ENCODE measurements at regions not wholly inside any gene's neighbourhood (a gene's known extent, or its start where the extent isn't known, plus 50 kb on each side); places are given as distances from the start of the nearest gene placed in this dataset.
"Not testable (repeated sequence)": the region's sequence is repeated elsewhere in the genome, so short reads cannot be mapped to it uniquely, and the experiment has no call there.

DNA sequence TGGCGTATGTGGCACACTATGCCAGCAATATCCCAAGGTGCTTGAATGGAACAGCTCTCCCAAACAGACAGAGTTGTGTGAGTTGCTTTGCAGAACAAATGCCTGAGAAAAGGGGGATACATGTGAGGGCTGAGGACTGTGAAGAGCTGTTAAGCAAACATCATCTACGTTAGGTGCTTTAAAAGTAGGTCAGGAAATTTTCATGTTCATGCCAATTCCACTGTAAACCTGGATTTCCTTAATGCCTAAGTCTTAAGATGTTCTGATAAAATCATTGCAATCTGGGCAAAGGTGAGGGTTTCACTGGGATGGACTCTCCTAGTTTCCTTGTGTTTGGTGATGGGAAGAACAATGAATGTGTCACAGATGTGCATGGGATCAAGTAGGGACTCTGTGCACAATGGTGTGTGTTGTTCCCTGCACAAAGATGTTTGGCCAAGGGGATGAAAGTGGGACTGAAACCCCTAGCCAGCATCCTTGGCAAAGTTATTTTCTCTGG, 227.9 kb downstream of the KTN1 start:
- DNase-seq: no peak

- DNase-seq: no peak
These were observed 233.6 kb downstream of the KTN1 start for GRCh38 chr14:55813630-55814029.

- no peak for DNase-seq
These were observed 234.1 kb downstream of the KTN1 start for GRCh38 chr14:55814064-55814463.

DNA sequence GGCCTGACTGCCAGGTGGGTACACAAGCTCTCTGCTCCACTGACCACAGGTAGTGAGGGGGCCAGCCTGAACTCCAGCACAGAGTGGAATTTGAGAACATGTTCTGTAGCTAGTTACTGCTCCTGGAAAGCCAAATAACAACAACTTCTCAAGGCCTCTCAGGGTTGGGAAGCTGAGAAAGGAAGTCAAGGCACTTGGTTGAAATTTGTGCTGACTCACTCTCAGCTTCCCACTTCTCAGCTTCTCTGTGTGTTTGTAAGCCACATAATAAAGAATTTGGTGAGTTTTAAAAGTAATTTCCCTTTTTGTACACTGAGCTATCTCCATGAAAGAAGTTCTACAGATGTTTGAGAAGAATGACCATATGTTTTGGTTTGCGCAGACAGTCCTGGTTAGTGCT, 234.9 kb downstream of the KTN1 start:
- no peak for DNase-seq

- no peak for DNase-seq
These were observed 236.2 kb downstream of the KTN1 start for GRCh38 chr14:55816225-55816624.

- no peak for DNase-seq
These were observed 239.8 kb downstream of the KTN1 start for GRCh38 chr14:55819610-55820304.

GRCh38 chr14:55822906-55823305, 242.9 kb downstream of the KTN1 start:
- no peak for DNase-seq

DNA sequence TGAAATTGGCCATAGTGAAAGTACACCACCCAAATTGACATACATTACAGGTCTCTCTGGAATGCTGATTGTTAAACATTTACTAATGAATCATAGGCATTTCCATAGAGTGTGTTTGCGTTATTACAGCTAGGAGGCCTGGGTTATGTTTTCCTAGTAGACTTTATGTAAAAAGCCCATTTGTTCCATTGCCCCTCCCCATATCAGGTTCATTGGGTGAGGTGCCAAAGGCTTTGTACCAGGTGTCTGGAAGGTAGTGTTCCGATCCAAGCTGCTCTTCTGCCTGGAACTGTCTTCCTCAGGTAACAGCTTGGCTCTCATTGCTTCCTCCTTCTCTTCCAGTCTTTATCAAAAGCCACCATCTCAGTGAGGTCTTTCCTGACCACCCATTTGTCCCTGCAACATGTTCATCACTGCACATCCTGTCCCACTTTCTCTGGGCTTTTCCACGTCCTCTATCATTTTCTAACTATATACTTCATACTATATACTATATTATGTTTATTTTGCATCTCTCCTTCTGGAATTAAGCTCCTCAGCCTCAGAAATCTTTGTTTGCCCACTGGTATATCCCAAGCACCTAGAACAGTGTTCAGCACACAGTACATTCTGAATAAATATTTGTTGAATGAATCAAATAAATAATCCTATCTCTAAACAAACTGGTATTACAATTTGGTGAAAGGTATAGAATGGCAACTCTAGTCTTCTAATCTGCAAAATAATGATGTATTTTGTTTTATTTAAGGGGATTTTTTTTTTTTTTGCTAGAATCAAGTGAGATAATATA, 252.3 kb downstream of the KTN1 start:
- no peak for DNase-seq

DNA sequence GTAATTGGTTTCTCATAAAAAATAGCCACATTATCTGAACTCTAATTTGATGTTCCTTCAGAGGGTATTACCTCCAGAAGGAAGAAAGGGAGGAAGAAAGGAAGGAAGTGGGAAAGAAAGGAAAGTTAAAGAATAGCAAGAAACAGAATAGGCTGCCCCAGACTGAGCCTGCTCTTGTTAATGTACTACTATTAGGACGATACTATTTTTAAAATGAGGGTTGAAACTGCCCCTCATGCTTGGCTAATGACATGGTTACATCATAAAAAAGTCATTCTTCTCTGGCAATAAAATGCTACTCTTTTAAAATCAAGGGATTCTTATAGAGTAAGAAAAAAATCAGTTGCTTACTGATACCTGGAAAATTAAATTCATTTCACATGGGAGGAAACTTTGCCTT, 253.0 kb downstream of the KTN1 start:
- no peak for DNase-seq

GRCh38 chr14:55834390-55834789, 254.4 kb downstream of the KTN1 start:
- no peak for DNase-seq

- DNase-seq: no peak
These were observed 256.0 kb downstream of the KTN1 start for GRCh38 chr14:55835985-55836384.

- DNase-seq: no peak
These were observed 257.5 kb downstream of the KTN1 start for GRCh38 chr14:55837467-55837866.

DNA sequence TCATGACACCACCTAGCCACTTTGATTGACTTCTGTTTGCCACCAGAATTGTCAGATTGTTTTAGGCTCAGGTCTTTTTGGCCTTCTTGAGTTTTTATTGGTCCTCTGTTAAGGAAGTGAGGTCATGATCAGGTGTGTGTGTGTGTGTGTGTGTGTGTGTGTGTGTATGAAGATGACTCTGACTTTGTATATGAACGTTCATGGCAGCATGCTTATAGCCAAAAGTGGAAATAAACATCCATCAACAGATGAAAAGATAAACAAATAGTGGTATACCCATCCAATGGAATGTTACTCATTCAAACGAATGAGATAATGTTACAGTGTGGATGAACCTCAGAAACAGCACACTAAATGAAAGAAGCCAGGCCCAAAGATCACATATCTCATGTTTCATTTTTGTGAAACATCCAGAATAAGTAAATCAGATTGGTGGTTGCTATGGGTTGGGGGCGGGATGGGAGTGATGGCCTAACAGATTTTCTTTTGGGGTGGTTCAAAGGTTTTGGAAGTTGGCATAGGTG, 258.6 kb downstream of the KTN1 start:
- DNase-seq: no peak

DNA sequence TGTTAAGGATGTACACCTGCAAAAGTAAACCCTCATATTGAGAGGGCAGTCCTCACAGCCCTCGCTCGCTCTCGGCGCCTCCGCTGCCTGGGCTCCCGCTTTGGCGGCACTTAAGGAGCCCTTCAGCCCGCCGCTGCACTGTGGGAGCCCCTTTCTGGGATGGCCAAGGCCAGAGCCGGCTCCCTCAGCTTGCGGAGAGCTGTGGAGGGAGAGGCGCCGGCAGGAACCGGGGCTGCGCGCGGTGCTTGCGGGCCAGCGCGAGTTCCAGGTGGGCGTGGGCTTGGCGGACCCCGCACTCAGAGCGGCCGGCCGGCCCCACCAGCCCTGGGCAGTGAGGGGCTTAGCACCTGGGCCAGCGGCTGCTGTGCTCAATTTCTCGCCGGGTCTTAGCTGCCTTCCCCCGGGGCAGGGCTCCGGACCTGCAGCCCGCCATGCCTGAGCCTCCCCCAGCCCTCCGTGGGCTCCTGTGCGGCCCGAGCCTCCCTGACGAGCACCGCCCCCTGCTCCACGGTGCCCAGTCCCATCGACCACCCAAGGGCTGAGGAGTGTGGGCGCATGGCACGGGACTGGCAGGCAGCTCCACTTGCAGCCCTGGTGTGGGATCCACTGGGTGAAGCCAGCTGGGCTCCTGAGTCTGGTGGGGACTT, 259.4 kb downstream of the KTN1 start:
- DNase-seq: not testable (repeated sequence)

GRCh38 chr14:55840821-55841220, 260.8 kb downstream of the KTN1 start:
- no peak for DNase-seq

- DNase-seq: no peak
These were observed 261.6 kb downstream of the KTN1 start for GRCh38 chr14:55841625-55842024.

DNA sequence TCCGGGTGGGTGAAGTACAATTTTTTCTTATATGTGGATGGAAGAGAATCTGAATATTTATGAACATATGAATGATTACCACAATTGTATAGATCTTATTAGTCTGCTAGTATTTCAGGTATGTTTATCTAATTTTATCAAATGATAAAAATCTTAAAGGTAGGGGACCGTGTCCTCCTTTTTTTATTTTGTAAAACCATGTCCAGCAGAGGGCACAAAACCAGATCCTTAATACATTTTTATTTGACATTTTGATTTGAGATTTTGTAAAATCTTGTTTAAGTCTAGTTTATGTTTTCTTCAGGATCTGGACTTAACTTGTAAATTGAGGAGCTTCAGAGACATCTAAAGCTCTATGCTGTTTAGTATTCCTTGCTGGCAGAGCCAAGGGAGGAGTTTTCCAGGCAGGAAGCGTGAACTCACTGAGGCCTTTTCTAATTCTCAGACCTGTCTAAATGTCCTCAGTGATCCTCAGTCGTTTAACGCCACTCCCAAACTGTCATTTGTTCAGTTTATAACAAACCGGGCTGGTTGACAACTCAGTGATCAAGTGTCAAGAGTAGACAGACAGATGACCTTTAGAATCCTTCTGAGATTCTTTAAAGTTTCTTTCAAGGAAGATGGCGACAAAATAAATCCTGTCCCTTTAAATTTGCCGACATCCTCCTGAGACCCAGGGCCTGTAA, 263.9 kb downstream of the KTN1 start:
- no peak for DNase-seq

DNA sequence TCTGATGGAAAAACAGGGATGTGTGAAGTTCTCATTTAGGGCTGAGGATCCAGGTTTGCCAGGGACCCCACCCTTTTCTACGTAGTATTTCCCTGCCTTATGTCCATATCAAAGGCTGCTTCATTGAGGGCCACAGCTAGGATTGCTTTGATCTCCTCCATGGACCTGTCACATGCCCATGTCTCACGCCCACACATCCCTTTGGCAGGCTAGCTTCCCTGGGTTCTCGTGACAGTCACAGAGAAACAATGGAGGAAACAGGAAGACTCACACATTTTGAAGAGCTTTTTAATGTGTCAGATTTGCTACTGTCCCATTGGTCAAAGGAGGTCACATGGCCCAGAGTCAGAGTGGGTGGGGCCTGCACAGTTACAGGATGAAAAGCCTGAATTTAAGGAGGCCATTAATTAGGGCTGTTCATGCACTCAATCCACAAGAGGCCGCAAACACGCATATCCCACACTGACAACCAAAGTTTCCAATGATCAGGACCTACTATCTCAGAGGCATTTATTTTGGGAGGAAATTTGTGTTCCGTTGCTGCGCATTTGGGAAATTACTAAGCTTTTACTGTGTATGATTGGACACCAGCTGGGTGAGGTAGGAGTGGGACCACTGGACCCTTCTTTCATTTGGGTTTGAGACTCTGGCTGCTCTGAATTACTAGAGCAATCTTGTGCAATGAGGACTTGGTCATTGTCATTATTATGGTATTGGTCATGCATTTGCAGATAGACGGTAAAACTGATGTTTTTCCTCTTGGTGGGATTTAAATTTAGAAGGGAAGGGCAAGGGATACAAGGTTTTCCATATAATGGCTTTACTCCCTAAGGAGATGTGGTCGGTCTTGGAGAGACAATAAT, 266.2 kb downstream of the KTN1 start:
- DNase-seq: no peak

GRCh38 chr14:55846826-55847446, 266.9 kb downstream of the KTN1 start:
- DNase-seq: no peak

DNA sequence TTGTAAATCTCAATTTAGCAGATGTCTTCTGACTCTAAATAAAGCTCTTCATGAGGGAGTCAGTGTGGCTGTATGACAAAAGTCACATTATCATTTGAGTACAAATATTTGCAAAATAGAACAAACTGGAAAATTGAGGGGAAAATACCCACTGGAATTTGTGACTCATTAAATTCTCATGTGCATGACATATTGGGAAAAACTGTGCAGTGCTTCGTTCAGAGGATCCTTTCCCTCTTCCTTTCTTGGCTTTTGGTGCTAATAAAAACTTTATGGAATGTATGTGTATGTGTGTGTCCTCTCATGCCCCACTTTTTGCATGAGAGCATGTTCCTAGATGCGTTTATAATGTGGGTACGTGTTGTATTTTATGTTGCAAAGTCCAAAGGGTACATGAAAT, 267.8 kb downstream of the KTN1 start:
- no peak for DNase-seq

DNA sequence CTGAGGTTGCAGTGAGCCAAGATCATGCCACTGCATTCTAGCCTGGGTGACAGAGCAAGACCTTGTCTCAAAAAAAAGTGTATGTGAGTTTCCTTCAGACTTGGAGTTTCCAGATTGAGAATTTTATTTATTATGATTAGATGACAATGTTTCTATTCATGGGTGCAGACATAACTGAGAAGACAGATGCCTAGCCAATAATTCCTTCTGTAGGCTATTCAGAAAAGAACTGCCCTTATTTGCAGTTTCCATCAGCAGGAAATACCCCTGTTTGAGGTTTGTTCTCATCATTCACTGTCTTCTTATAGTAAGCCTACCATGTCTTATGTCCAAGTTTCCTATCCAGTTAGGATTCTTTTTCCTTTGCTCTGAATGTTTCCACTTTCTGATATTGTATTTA, 269.0 kb downstream of the KTN1 start:
- no peak for DNase-seq

- no peak for DNase-seq
These were observed 268.4 kb upstream of the PELI2 start for GRCh38 chr14:55849833-55850232.

Measured in stimulated activated CD4-positive, alpha-beta T cell treated with anti-CD3 and anti-CD28 coated beads, Interleukin-4, amount 100 ng/mL, for 24 hours (primary cell).